Neutrophil (primary cell): ENCODE measurements at regions not wholly inside any gene's neighbourhood (a gene's known extent, or its start where the extent isn't known, plus 50 kb on each side); places are given as distances from the start of the nearest gene placed in this dataset.

Experiments used
- H3K27ac ChIP-seq: fragments of 200-600 bp; sonication (generic); 2 replicates; pipeline ENCODE4 v1.5.1; 2016; ENCODE audit warnings: mild to moderate bottlenecking, moderate library complexity
- H3K27me3 ChIP-seq: fragments of 200-600 bp; sonication (generic); 2 replicates; pipeline ENCODE4 v1.6.0; 2016; ENCODE audit warnings: mild to moderate bottlenecking
- H3K36me3 ChIP-seq: fragments of 200-600 bp; sonication (generic); 2 replicates; pipeline ENCODE4 v1.5.1; 2017
- H3K4me1 ChIP-seq, 2 experiments: fragments of 200-600 bp in 1 of 2; sonication (generic) in 1 of 2; 1 replicate in 1 of 2; 2 replicates in 1 of 2; pipeline versions ENCODE4 v1.5.1 to v1.6.1; 2013 to 2016; ENCODE audit warnings: low read depth in 1 of 2, low read length in 1 of 2, mild to moderate bottlenecking in 1 of 2, moderate library complexity in 1 of 2; ENCODE audit not compliant: control insufficient read depth in 1 of 2, insufficient read depth in 1 of 2
- H3K4me3 ChIP-seq, 2 experiments: fragments of 200-600 bp in 1 of 2; sonication (generic) in 1 of 2; 1 replicate in 1 of 2; 2 replicates in 1 of 2; pipeline ENCODE4 v1.5.1; 2013 to 2016; ENCODE audit warnings: low read depth in 1 of 2, low read length in 1 of 2, mild to moderate bottlenecking in 1 of 2, moderate library complexity in 1 of 2
- H3K9me3 ChIP-seq: fragments of 200-600 bp; sonication (generic); 2 replicates; pipeline ENCODE4 v1.5.1; 2016
- TF ChIP-seq, protein P1 (sequence below): fragments of 200-600 bp; sonication (generic); IDR thresholded peaks from 2 replicates; pipeline ENCODE4 v1.5.1; 2016; ENCODE audit warnings: antibody characterized with exemption

DNA sequence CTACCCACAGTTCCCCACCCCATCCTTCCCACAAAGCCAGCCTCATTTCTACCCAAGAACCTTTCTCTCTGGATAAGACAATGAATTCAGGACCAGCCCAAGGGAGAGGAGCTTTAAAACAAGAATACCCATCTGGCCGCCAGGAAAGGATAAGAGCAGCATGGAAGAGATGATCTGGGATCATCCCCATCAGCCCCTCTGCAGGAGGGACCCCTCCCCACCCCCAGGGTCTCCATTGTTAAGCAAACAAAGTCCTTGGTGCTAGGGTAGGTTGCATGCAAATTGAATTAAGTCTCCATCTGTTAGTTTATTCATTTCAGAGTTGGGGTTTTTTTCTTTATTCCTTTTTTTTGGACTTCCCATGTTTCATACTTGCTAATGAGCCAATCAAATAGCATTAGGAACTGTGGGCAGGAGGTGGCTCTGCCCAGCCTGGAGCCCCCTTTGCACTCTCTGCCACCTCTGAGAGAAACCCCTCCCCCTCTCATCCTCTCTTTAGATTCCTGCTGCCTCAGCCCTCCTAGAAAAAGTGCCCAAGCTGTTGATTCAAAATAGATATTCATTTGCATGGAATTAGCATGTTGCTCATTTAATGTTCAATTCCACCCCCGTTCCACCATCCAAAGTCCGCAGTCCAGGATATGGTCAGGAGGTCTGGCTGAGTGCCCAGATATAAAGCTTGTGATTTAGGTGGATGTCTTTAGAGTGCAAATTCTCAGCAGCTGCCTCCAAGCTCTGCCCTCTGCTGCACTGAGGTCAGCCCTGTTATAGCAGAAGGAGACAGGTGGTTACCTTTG is 138.5 kb upstream of the NCAM1 start:
- Histone ChIP-seq H3K9me3 (no peaks in the 10 kb centered on the region), H3K36me3 (no peaks in the 10 kb centered on the region), H3K4me3 (no peak overlapping the region), H3K27ac (no peak overlapping the region), H3K27me3 (no peaks in the 10 kb centered on the region), H3K4me1 (no peaks in the 10 kb centered on the region)
- TF ChIP-seq, protein P1, sequence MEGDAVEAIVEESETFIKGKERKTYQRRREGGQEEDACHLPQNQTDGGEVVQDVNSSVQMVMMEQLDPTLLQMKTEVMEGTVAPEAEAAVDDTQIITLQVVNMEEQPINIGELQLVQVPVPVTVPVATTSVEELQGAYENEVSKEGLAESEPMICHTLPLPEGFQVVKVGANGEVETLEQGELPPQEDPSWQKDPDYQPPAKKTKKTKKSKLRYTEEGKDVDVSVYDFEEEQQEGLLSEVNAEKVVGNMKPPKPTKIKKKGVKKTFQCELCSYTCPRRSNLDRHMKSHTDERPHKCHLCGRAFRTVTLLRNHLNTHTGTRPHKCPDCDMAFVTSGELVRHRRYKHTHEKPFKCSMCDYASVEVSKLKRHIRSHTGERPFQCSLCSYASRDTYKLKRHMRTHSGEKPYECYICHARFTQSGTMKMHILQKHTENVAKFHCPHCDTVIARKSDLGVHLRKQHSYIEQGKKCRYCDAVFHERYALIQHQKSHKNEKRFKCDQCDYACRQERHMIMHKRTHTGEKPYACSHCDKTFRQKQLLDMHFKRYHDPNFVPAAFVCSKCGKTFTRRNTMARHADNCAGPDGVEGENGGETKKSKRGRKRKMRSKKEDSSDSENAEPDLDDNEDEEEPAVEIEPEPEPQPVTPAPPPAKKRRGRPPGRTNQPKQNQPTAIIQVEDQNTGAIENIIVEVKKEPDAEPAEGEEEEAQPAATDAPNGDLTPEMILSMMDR, result no peak

DNA sequence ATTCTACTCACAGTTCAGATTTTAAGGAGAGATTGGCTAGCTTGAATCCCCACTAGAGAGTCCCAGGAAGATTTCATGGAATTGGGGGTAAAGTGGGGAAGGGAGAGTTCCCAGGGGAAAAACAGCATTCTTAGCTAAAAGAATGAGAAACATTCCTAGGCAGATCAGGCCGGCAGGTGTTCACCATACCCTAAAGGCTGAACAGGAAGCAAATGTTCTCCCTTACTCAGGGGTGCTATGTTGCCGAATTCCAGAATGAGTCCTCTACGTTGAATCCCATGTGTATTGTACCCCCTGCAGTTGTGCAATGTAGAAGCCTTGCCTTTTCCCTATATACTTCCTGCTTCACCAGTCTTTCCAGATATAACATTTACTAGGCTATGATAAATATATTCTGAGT is 135.2 kb upstream of the NCAM1 start:
- Histone ChIP-seq H3K36me3 (no peaks in the 10 kb centered on the region), H3K4me1 (no peaks in the 10 kb centered on the region), H3K9me3 (no peaks in the 10 kb centered on the region), H3K27me3 (no peaks in the 10 kb centered on the region), H3K27ac (no peak overlapping the region), H3K4me3 (no peak overlapping the region)
- TF ChIP-seq, protein P1, result no peak

DNA sequence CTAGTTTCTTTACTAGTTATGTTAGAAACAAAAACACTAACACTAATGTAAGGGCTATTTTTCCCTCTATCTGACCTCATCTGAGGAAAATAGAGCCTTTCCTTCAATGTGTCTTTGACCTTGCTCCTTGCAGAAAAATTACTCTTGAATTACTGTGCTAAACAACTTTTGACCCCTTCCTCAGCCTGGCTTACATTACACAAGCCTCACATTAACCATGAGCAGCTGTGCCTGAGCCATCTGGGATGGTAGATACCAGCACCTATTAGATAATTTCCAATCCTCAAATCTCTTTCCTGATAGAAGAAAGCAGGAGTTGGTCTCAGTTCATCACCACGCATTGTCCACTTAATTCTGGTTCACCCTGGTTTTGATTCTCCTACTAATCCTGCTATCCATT is 134.4 kb upstream of the NCAM1 start:
- Histone ChIP-seq H3K36me3 (no peaks in the 10 kb centered on the region), H3K9me3 (no peaks in the 10 kb centered on the region), H3K27ac (no peak overlapping the region), H3K4me1 (no peaks in the 10 kb centered on the region), H3K27me3 (no peaks in the 10 kb centered on the region), H3K4me3 (no peak overlapping the region)
- TF ChIP-seq, protein P1, result no peak

DNA sequence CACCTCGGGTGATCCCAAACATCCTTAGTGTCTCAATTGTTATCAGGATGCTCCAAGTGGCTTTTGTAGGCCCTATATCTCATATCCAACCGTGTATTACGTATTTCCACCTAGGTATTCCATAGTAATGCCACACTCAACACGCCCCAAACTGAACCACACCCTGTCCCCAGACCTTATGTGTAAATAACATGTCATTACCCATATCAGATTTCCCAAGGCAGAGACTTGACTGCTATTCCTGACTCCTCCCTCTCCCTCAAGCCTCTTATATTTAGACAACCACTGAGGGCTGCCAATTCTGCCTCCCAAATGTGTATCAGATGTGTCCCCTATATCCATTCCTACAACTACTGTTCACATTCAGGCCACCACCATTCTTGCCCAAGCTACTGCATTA is 132.8 kb upstream of the NCAM1 start:
- Histone ChIP-seq H3K27ac (no peak overlapping the region), H3K27me3 (no peaks in the 10 kb centered on the region), H3K4me3 (no peak overlapping the region), H3K9me3 (no peaks in the 10 kb centered on the region), H3K36me3 (no peaks in the 10 kb centered on the region), H3K4me1 (no peaks in the 10 kb centered on the region)
- TF ChIP-seq, protein P1, result no peak

DNA sequence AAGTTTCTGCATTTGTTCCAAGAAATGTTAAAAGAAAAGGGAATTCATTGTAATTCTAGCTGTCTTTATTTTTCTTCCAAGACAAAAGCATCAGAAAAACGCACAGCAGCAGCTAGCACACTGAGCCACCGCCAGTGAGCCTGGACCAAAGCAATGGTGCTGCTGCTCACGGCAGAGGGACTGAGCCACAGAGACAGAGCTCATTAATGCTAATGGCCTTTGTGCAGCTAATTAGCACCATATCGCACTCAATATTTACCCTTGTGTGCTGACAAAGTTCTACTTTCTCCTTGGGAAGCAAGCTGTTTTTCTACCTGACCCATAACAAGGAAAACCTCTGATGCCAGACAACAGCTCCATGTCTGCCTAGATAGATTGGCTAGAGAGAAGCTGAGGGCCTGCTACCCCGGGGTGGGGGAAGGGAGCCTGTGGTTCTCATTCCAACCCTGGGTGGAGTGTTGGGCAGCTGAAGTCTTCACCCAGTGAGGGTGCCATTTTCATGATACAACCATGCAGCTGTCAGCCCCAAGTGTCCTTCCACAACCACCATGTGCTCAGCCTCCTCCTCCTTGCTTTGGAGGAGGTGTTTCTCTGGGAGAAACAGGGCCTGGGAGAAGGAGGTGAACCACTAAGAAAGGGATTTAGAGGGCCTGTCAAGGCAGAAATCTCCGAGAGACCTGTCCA is 131.1 kb upstream of the NCAM1 start:
- TF ChIP-seq, protein P1, result no peak
- no peak overlapping the region for H3K4me3 ChIP-seq
- H3K36me3 ChIP-seq, result no peaks in the 10 kb centered on the region
- no peaks in the 10 kb centered on the region for H3K9me3 ChIP-seq
- H3K4me1 ChIP-seq, result no peaks in the 10 kb centered on the region
- H3K27ac ChIP-seq, result no peak overlapping the region
- H3K27me3 ChIP-seq, result no peaks in the 10 kb centered on the region
